ENCODE measurements at regions not wholly inside any gene's neighbourhood (a gene's known extent, or its start where the extent isn't known, plus 50 kb on each side); places are given as distances from the start of the nearest gene placed in this dataset.

DNA sequence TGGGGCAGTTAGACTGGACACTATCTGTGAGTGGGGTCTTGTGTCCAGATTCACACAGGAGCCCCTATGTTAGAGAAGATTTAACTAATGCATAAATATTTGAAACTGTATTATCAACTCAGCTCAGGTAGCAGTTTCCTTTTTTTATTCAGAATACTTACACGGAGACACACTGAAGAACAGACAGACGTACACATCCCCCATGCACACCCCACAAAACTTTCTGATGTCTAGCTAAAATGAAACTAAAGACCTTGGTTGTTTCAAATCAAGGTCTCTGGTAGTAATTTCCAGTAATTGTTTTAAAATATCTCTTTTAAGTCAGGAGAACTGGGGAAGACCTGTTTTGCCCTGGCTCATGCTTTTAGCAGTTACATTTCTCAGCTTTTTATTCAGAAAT, 55.7 kb upstream of the PRKCQ start:
- Histone ChIP-seq H3K27me3 (ENCODE audit: control insufficient read depth in 1 of 2, insufficient read depth in 2 of 2, low read length in 2 of 2) (peaks cover 0 to 7% of the 10 kb centered on the region in 2 experiments; a peak in 3 of 5 replicates), H3K4me2 (ENCODE audit: low read depth, low read length) (no peak overlapping the region), H3K9ac (ENCODE audit: insufficient read depth, low read depth, low read length) (no peak overlapping the region), H2AFZ (ENCODE audit: low read length) (no peak overlapping the region), H3K79me2 (ENCODE audit: insufficient read depth, low read length) (no peaks in the 10 kb centered on the region), H3K36me3 (replicated peaks in 1 of 2; ENCODE audit: control insufficient read depth in 1 of 2, insufficient read depth in 2 of 2, low read length in 2 of 2) (no peaks in the 10 kb centered on the region), H3K4me1 (ENCODE audit: insufficient read depth, low read length) (no peaks in the 10 kb centered on the region), H4K20me1 (ENCODE audit: insufficient read depth, low read length) (no peaks in the 10 kb centered on the region), H3K4me3 (replicated peaks in 1 of 3; ENCODE audit: insufficient read depth in 1 of 3, low read depth in 2 of 3, low read length in 3 of 3) (no peak overlapping the region), H3K27ac (ENCODE audit: extremely low read length, insufficient read depth, low read length) (no peak overlapping the region), H3K9me3 (ENCODE audit: low read length) (no peaks in the 10 kb centered on the region)
- intact Hi-C loops (cut with micrococcal nuclease; ENCODE audit: unreplicated experiment): no loop called here
- TF ChIP-seq SMYD3 (CRISPR knock-in tag; IDR thresholded peaks at IDR 0.05) (no peak), NPAS2 (CRISPR knock-in tag; IDR thresholded peaks at IDR 0.05; ENCODE audit: borderline replicate concordance) (no peak), MBNL3 (CRISPR knock-in tag; conservative IDR thresholded peaks at IDR 0.05) (no peak), MIXL1 (CRISPR knock-in tag; IDR thresholded peaks at IDR 0.05) (no peak), ZNF10 (CRISPR knock-in tag; IDR thresholded peaks at IDR 0.05; ENCODE audit: borderline replicate concordance, low read depth) (no peak), ZNF674 (CRISPR knock-in tag; IDR thresholded peaks at IDR 0.05; ENCODE audit: low read depth) (no peak), GLI4 (CRISPR knock-in tag; IDR thresholded peaks at IDR 0.05; ENCODE audit: borderline replicate concordance) (no peak), ELF3 (CRISPR knock-in tag; IDR thresholded peaks at IDR 0.05) (no peak), SUZ12 (IDR thresholded peaks at IDR 0.05; ENCODE audit: low read depth, low read length) (no peak), MED13 (CRISPR knock-in tag; IDR thresholded peaks at IDR 0.05) (no peak), YEATS4 (CRISPR knock-in tag; IDR thresholded peaks at IDR 0.05; ENCODE audit: borderline replicate concordance) (no peak), SRY (CRISPR knock-in tag; IDR thresholded peaks at IDR 0.05) (no peak), MLLT10 (CRISPR knock-in tag; IDR thresholded peaks at IDR 0.05) (no peak), ZNF629 (CRISPR knock-in tag; conservative IDR thresholded peaks at IDR 0.05) (no peak)
- FAIRE-seq (no peak), DNase-seq (ENCODE audit: low spot score) (no peak), ATAC-seq (no peak)
- WGBS (ENCODE audit: low lambda C conversion rate): 6% methylated on average over 2 of the region's 2 CpGs
- no TSS peak for BruUV-seq (replicated peaks)
- in situ Hi-C loops (cut with HindIII; ENCODE audit: extremely low pct_ligation_motif_present, low pct_unique_long_range_greater_than_20kb): no loop called here
- ChIA-PET CTCF (ENCODE audit: low intra/inter-chr PET ratio, low total read pairs) (no interaction called here), POLR2A (no interaction called here)
